GM12892 (cell line): ENCODE measurements at regions not wholly inside any gene's neighbourhood (a gene's known extent, or its start where the extent isn't known, plus 50 kb on each side); places are given as distances from the start of the nearest gene placed in this dataset.

Experiments
- DNase-seq: peaks from one replicate; pipeline ENCODE4 v3.0.0; 2011; ENCODE audit not compliant: insufficient read length
- FAIRE-seq: peaks from 2 replicates; lab custom pipeline; 2011; peaks lifted over from hg19 to GRCh38; lab: Jason Lieb, UNC
- POLR2A ChIP-seq: IDR thresholded peaks from 2 replicates; pipeline ENCODE4 v1.6.1; 2011; ENCODE audit warnings: low read depth, low read length, control low read depth
- POLR2AphosphoS5 ChIP-seq: IDR thresholded peaks from 2 replicates; pipeline ENCODE4 v1.6.1; 2011; ENCODE audit warnings: low read depth, low read length, control low read depth
- TAF1 ChIP-seq: IDR thresholded peaks from 2 replicates; pipeline ENCODE4 v1.6.1; 2011; ENCODE audit warnings: low read depth, mild to moderate bottlenecking, control low read depth, low read length, borderline replicate concordance

- no peak for DNase-seq
- no peak for TF ChIP-seq TAF1
- no peak for TF ChIP-seq POLR2AphosphoS5
- no peak for TF ChIP-seq POLR2A
- FAIRE-seq, result no peak
Measured at GRCh38 chr7:37531225-37531624, 82.6 kb upstream of the ELMO1 start.

GRCh38 chr7:37532636-37533035 lies 84.0 kb upstream of the ELMO1 start:
- DNase-seq (no peak), FAIRE-seq (no peak)
- TF ChIP-seq POLR2A (no peak), TAF1 (no peak), POLR2AphosphoS5 (no peak)

- TF ChIP-seq POLR2AphosphoS5, result no peak
- TF ChIP-seq TAF1, result no peak
- TF ChIP-seq POLR2A, result no peak
- FAIRE-seq, result no peak
Measured at GRCh38 chr7:37534893-37535610, 86.4 kb upstream of the ELMO1 start.

GRCh38 chr7:37535841-37536240 lies 87.2 kb upstream of the ELMO1 start:
- no peak for DNase-seq
- FAIRE-seq, result no peak
- TF ChIP-seq TAF1 (no peak), POLR2AphosphoS5 (no peak), POLR2A (no peak)

More at GRCh38 chr7:37534893-37535610, 86.4 kb upstream of the ELMO1 start:
- DNase-seq, result no peak

- DNase-seq, result no peak
- no peak for TF ChIP-seq POLR2A
- TF ChIP-seq TAF1, result no peak
- no peak for TF ChIP-seq POLR2AphosphoS5
- FAIRE-seq, result no peak
Measured at GRCh38 chr7:37536706-37537105, 88.0 kb upstream of the ELMO1 start.

GRCh38 chr7:37537439-37537838 lies 88.8 kb upstream of the ELMO1 start:
- no peak for FAIRE-seq
- no peak for DNase-seq
- no peak for TF ChIP-seq POLR2AphosphoS5
- no peak for TF ChIP-seq POLR2A
- no peak for TF ChIP-seq TAF1

- no peak for FAIRE-seq
- TF ChIP-seq TAF1, result no peak
- no peak for TF ChIP-seq POLR2A
- TF ChIP-seq POLR2AphosphoS5, result no peak
- no peak for DNase-seq
Measured at GRCh38 chr7:37538945-37539344, 90.3 kb upstream of the ELMO1 start.

- TF ChIP-seq POLR2A (no peak), POLR2AphosphoS5 (no peak), TAF1 (no peak)
- FAIRE-seq (no peak), DNase-seq (no peak)
Measured at GRCh38 chr7:37540917-37541316, 92.3 kb upstream of the ELMO1 start.

GRCh38 chr7:37541810-37542443 lies 93.3 kb upstream of the ELMO1 start:
- TF ChIP-seq POLR2AphosphoS5 (no peak), POLR2A (no peak), TAF1 (no peak)
- FAIRE-seq (peak; percentile 78), DNase-seq (no peak)

GRCh38 chr7:37545619-37546534 lies 97.2 kb upstream of the ELMO1 start:
- no peak for FAIRE-seq
- TF ChIP-seq POLR2AphosphoS5 (no peak), POLR2A (no peak)
- no peak for DNase-seq

GRCh38 chr7:37546677-37547076 lies 98.0 kb upstream of the ELMO1 start:
- no peak for TF ChIP-seq POLR2AphosphoS5
- DNase-seq (no peak), FAIRE-seq (no peak)
